SK-N-SH treated with all-trans-retinoic acid at 6 μM for 48 hours (cell line): ENCODE measurements at regions not wholly inside any gene's neighbourhood (a gene's known extent, or its start where the extent isn't known, plus 50 kb on each side); places are given as distances from the start of the nearest gene placed in this dataset.

ENCODE experiments used
- ATAC-seq: fragments of 200-7000 bp; cut with Tn5 transposase; 3 replicates; pipeline ENCODE4 v1.9.1; 2020; ENCODE audit warnings: mild to moderate bottlenecking, moderate library complexity
- ARNTL ChIP-seq: fragments of 450-650 bp; formaldehyde crosslinking; IDR thresholded peaks from 2 replicates; pipeline ENCODE4 v1.5.0; 2020; ENCODE audit warnings: low read depth, mild to moderate bottlenecking, moderate library complexity, borderline replicate concordance
- CREB5 ChIP-seq: fragments of 250-450 bp; sonication (Bioruptor Pico); IDR thresholded peaks from 2 replicates; pipeline ENCODE4 v1.5.1; 2020; ENCODE audit warnings: low read depth, mild to moderate bottlenecking, moderate library complexity
- CSDC2 ChIP-seq: fragments of 250-450 bp; sonication (Bioruptor Pico); IDR thresholded peaks from 2 replicates; pipeline ENCODE4 v1.5.0; 2020; ENCODE audit warnings: mild to moderate bottlenecking, moderate library complexity
- ESRRG ChIP-seq: fragments of 250-450 bp; sonication (Bioruptor Pico); IDR thresholded peaks from 2 replicates; pipeline ENCODE4 v1.6.1; 2021; ENCODE audit warnings: mild to moderate bottlenecking
- GLIS3 ChIP-seq: fragments of 250-450 bp; sonication (Bioruptor Pico); IDR thresholded peaks from 2 replicates; pipeline ENCODE4 v1.5.0; 2020; ENCODE audit warnings: mild to moderate bottlenecking, moderate library complexity
- ISL1 ChIP-seq: fragments of 250-450 bp; sonication (Bioruptor Pico); IDR thresholded peaks from 2 replicates; pipeline ENCODE4 v2.1.2; 2022; ENCODE audit warnings: mild to moderate bottlenecking, moderate library complexity
- OSR1 ChIP-seq: fragments of 250-450 bp; sonication (Bioruptor Pico); IDR thresholded peaks from 2 replicates; pipeline ENCODE4 v1.8.0; 2022; ENCODE audit warnings: moderate library complexity, mild to moderate bottlenecking, inconsistent platforms
- PATZ1 ChIP-seq: fragments of 250-450 bp; sonication (Bioruptor Pico); IDR thresholded peaks from 2 replicates; pipeline ENCODE4 v1.8.0; 2020; ENCODE audit warnings: mild to moderate bottlenecking, moderate library complexity, borderline replicate concordance
- RARB ChIP-seq: fragments of 250-450 bp; sonication (Bioruptor Pico); IDR thresholded peaks from 2 replicates; pipeline ENCODE4 v1.8.0; 2021; ENCODE audit warnings: mild to moderate bottlenecking, moderate library complexity
- SNAI2 ChIP-seq: fragments of 250-450 bp; sonication (Bioruptor Pico); IDR thresholded peaks from 2 replicates; pipeline ENCODE4 v1.5.0; 2020; ENCODE audit warnings: mild to moderate bottlenecking, moderate library complexity
- TSHZ2 ChIP-seq: fragments of 250-450 bp; sonication (Bioruptor Pico); IDR thresholded peaks from 2 replicates; pipeline ENCODE4 v1.5.0; 2020; ENCODE audit warnings: mild to moderate bottlenecking, moderate library complexity
- ZFP3 ChIP-seq: fragments of 250-450 bp; sonication (Bioruptor Pico); IDR thresholded peaks from 2 replicates; pipeline ENCODE4 v1.5.0; 2020; ENCODE audit warnings: mild to moderate bottlenecking, moderate library complexity
- ZFP30 ChIP-seq: fragments of 450-650 bp; formaldehyde crosslinking; IDR thresholded peaks from 2 replicates; pipeline ENCODE4 v1.5.0; 2022; ENCODE audit warnings: mild to moderate bottlenecking, moderate library complexity
- TF ChIP-seq, protein P1 (sequence below): fragments of 250-450 bp; sonication (Bioruptor Pico); IDR thresholded peaks from 2 replicates; pipeline ENCODE4 v1.5.1; 2021; ENCODE audit warnings: mild to moderate bottlenecking, moderate library complexity
- TF ChIP-seq, protein P2 (sequence below): fragments of 250-450 bp; sonication (Bioruptor Pico); IDR thresholded peaks from 2 replicates; pipeline ENCODE4 v1.8.0; 2021; ENCODE audit warnings: low read depth, mild to moderate bottlenecking, moderate library complexity, borderline replicate concordance

DNA sequence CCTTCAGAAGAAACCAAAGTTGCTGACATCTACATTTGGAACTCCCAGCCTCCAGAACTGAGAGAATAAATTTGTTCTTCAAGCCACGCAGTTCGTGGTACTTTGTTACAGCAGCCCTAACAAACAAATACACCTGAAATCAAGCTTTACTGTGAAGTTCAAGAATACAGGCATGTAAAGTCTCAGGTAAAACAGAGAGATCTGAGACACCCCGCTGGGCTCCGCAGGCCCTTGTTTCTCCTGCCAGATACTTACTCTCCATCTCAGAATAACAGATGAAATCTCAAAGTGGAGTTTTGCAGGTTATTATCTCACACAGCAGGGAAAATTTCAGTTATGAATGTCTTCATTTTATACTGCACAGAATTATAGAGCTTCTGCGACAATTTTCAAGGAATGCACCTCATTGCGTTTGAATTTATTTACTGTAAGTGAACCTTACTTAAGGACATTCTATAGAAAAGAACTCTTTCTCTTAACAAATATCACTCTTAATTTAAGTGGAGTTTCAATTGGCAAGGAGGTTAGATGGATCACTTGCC lies 492.4 kb upstream of the LRATD1 start (continued):
- TF ChIP-seq PATZ1 (CRISPR knock-in tag) (no peak), TSHZ2 (CRISPR knock-in tag) (no peak)

- ATAC-seq, result no peak
- TF ChIP-seq, protein P1, sequence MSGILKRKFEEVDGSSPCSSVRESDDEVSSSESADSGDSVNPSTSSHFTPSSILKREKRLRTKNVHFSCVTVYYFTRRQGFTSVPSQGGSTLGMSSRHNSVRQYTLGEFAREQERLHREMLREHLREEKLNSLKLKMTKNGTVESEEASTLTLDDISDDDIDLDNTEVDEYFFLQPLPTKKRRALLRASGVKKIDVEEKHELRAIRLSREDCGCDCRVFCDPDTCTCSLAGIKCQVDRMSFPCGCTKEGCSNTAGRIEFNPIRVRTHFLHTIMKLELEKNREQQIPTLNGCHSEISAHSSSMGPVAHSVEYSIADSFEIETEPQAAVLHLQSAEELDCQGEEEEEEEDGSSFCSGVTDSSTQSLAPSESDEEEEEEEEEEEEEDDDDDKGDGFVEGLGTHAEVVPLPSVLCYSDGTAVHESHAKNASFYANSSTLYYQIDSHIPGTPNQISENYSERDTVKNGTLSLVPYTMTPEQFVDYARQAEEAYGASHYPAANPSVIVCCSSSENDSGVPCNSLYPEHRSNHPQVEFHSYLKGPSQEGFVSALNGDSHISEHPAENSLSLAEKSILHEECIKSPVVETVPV (CRISPR knock-in tag), result no peak
- TF ChIP-seq ZFP30 (CRISPR knock-in tag) (no peak), SNAI2 (CRISPR knock-in tag) (no peak), ZFP3 (no peak), ARNTL (no peak), ESRRG (no peak), GLIS3 (CRISPR knock-in tag) (no peak), PATZ1 (CRISPR knock-in tag) (no peak), CSDC2 (CRISPR knock-in tag) (no peak), ISL1 (CRISPR knock-in tag) (no peak)
- TF ChIP-seq, protein P2, sequence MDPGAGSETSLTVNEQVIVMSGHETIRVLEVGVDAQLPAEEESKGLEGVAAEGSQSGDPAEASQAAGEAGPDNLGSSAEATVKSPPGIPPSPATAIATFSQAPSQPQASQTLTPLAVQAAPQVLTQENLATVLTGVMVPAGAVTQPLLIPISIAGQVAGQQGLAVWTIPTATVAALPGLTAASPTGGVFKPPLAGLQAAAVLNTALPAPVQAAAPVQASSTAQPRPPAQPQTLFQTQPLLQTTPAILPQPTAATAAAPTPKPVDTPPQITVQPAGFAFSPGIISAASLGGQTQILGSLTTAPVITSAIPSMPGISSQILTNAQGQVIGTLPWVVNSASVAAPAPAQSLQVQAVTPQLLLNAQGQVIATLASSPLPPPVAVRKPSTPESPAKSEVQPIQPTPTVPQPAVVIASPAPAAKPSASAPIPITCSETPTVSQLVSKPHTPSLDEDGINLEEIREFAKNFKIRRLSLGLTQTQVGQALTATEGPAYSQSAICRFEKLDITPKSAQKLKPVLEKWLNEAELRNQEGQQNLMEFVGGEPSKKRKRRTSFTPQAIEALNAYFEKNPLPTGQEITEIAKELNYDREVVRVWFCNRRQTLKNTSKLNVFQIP (CRISPR knock-in tag), result no peak
These were observed 489.1 kb upstream of the LRATD1 start for GRCh38 chr2:14143435-14143834.

DNA sequence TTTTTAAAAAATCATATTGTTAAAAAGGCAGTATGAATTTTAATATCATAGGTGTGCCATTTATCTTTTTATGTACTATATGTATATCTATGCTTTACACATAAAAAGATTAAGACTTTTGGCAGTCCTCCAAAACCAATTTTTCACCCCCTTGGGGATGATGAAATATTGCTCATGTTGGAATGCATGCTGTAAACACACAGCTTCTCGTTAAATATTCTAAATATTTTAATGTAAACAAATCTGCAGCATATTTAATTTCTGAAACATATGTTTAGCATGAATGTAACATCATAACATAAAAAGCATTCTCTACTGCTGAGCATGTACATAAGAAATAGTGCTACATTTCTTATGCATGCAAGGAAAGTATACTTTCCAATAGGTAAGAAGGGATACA lies 484.3 kb upstream of the LRATD1 start:
- no peak for ATAC-seq
- no peak for TF ChIP-seq ZFP3
- no peak for TF ChIP-seq GLIS3 (CRISPR knock-in tag)
- TF ChIP-seq OSR1 (CRISPR knock-in tag), result no peak
- TF ChIP-seq CREB5 (CRISPR knock-in tag), result no peak
- no peak for TF ChIP-seq ZFP30 (CRISPR knock-in tag)

- TF ChIP-seq OSR1 (CRISPR knock-in tag) (no peak), GLIS3 (CRISPR knock-in tag) (no peak), PATZ1 (CRISPR knock-in tag) (no peak), RARB (CRISPR knock-in tag) (no peak), ISL1 (CRISPR knock-in tag) (no peak)
- no peak for ATAC-seq
These were observed 474.7 kb upstream of the LRATD1 start for GRCh38 chr2:14157816-14158215.
